ENCODE measurements at regions not wholly inside any gene's neighbourhood (a gene's known extent, or its start where the extent isn't known, plus 50 kb on each side); places are given as distances from the start of the nearest gene placed in this dataset.
A peak's percentile ranks its signal among the peaks of the same experiment; 100 is the strongest.
"Not testable (repeated sequence)": the region's sequence is repeated elsewhere in the genome, so short reads cannot be mapped to it uniquely, and the experiment has no call there.

DNA sequence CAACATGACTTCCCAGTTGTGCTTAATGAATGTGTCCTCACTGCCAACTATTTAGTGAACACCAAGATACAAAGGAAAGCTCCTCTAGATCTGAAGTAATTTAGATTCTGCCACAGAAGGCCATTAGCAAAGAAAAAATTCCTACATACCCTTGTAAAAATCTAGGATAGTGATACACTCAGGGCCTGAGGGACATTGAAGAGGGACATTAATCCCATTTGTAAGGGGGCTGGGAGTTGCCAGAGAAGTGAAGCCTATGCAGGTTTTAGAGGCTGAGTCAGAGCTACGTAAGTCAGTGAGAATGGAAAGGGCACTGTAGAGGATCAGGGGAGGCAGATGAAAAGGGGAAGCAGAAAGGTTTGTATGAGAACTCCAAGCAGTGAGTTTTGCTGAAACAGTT is 286.9 kb upstream of the TARS1 start:
- peak; percentile 51 for DNase-seq

DNA sequence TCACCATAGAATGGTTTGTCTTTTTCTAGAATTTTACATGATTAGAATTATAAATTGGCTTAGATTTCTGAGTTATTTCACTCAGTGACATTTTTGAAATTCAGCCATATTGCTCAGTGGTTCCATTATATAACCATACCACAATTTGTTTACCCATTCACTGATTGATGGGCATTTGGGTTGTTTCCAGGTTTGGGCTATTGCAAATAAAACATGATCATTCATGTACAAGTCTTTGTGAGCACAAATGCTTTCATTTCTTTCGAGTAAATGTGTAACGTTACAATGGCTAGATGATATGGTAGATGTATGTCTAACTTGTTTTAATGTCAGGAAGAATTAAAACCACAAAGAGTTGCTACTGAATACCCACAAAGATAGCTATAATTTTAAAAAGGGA is 279.9 kb upstream of the TARS1 start:
- no peak for DNase-seq

DNA sequence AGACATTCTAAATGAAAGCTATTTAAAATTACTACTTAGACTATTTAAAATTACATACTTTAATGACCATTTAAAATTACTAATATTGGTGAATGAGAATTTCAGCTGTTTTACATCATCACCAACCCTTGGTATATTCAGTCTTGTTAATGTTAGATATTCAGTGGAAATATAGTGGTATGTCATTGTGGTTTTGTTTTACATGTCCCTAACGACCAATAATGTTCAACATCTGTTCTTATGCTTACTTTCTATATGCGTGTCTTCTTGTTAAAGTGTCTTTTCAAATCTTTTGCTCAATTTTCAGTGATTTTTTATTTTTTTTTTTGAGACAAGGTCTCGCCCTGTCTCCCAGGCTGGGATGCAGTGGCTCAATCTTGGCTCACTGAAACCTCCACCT is 279.3 kb upstream of the TARS1 start:
- DNase-seq: no peak

DNA sequence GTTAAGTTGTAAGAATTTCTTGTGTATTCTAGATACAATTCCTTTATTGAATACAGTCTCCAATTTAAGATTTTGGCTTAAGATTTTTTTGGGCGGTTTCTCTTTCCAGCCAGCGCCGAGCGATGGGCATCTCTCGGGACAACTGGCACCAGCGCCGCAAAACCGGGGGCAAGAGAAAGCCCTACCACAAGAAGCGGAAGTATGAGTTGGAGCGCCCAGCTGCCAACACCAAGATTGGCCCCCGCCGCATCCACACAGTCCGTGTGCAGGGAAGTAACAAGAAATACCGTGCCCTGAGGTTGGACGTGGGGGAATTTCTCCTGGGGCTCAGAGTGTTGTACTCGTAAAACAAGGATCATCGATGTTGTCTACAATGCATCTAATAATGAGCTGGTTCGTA is 278.7 kb upstream of the TARS1 start:
- no peak for DNase-seq

DNA sequence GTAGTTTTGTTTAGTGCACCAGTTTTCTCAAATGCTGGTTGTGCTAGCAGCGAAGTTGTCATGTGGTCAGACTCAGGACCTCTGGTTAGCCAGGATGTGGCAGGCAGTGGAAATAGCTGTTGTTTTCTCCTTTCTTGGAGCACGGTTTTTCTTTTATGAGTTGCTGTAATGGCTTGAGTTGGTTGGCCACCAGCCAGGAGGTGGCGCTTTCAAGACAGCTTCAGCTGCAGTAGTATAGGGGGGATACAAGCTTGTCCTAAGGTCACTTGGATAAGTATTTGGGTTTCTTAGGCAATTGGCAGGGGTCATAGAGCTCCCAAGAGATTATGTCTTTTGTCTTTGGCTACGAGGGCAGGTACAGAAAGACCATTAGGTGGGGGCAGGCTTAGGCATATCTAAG is 274.2 kb upstream of the TARS1 start:
- DNase-seq: no peak

DNA sequence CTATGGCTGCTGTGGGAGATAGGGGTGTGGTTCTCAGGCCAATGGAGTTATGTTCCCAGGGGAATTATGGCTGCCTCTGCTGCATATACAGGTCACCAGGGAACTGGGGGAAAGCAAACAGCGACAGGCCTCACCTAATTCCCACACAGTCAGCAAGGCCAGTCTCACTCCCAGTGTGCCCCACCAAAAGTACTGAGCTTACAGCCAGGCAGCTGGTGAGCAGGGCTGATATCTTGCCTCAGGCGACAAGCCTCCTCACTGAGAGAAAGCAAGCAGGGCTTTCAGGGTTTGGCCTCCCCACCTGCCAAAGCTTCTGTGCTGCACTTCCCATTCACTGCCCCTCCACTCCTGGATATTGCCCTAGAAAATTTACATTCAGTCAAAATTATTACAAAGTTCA is 273.8 kb upstream of the TARS1 start:
- no peak for DNase-seq

DNA sequence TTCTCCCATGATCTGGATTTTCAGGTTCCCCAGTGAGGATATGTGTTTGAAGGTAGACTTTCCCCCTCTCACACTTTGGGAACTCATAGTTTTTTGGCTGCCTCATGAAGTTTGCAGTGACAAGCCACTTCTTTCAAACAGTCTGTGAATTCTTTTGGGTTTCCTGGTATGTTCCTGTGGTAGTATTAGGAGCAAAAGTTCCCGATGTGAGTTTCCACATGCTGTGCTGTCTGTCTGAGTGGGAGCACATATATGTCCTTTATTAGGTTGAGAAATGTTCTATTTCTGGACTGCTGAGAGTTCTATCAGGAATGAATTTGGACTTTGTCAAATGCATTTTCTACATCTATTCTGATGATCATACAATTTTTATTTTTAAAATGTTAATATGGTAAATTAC is 273.2 kb upstream of the TARS1 start:
- DNase-seq: no peak

DNA sequence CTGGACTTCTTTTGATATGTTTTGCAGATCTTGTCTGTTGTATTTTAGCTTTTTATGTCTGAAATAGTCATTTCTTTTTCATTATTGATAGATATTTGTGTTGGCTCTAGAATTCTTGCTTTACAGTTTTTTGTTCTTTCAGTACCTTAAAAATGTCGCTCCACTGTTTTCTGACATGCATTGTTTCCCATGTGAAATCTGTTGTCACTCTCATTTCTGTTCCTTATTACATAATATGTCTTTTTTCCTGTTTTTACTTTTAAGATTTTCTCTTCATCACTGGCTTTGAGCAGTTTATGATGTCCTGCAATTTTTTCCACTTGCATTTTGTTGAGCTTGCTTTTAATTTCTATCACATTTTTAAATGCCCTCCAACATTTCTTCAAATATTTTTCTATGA is 270.4 kb upstream of the TARS1 start:
- no peak for DNase-seq

DNA sequence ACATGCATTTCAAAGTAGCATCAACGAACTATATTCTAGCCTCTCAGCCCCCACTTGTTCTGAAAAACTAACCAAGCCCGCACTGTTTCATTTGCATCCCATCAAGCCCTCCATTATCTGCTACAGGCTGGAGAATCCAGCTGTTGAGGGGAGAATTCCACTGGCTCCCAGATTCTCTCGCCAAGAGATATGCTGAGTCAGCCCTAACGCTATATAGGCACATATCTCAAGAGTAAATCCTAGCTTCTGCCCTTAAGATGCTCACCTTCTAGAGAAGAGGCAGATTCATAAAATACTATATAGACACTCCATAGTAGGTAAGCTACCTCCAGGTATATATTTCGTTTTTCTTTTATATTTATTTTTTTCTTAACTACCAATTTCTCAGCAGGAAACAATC is 266.4 kb upstream of the TARS1 start:
- no peak for DNase-seq

DNA sequence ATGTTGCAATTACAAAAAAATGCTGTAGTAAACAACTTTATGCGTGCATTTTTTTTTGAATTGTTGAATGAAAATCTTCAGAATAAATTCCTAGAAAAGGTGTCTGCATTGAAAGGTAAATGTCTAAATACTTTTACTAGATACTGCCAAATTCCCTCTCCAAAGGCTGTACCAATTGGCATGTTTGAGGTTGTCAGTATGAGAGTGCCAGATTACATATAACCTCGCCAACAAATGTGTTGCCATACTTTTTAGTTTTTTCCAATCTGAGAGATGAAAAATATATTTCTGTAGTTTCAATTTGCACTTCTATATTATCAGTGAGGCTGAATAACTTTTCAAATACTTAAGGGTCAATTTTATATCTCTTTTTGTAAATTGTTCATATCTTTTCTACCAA is 261.5 kb upstream of the TARS1 start:
- no peak for DNase-seq

DNA sequence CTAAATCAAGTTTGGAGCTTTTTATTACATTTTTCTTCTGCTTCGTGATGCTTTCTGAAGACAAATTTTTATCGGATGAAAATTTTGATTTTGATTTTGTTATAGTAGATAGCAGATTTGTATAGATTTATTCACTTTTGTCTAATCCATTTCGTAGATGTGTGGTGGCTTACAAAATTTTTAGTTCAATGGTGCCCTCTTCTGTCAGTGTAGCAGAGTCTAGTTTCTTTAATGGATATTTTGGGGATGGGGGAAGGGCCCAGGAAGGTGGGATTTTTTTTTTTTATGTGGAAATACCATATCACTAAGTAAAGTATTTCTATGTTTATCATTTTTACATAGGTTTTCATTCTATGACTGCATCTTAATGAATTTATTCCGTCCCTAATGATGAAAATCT is 259.9 kb upstream of the TARS1 start:
- DNase-seq: no peak

DNA sequence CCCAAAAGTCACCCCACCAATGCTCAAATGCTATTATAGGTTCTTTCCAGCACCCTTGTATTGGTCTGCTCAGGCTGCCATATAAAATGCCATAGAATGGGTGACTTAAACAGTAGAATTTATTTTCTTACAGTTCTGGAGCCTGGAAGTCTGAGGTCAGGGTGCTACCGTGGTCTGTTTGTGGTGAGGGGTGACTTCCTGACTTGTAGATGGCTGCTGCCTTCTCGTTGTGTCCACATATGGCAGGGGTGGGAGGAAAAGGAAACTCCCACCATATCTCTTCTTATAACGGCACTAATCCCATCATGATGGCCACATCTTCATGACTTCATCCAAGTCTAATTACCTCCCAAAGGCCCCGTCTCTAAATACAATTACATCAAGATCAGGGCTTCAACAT is 257.8 kb upstream of the TARS1 start:
- no peak for DNase-seq

DNA sequence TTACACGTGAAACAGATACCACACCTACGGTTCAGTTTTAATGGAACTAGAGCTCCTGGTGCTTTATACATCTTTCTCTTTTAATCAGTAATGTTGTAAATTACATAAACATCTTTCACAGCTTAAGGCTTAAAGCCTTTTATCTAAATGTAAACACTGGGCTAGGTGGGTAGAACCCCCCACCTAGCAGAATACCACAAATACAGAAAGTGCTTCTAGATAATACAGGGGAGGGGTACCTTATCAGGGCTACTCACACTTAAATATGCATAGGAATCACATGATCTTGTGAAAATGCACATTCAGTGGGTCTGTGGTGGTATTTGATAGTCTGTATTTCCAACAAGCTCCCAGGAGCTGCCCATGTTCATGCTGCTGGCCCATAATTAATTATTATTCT is 256.4 kb upstream of the TARS1 start:
- no peak for DNase-seq

DNA sequence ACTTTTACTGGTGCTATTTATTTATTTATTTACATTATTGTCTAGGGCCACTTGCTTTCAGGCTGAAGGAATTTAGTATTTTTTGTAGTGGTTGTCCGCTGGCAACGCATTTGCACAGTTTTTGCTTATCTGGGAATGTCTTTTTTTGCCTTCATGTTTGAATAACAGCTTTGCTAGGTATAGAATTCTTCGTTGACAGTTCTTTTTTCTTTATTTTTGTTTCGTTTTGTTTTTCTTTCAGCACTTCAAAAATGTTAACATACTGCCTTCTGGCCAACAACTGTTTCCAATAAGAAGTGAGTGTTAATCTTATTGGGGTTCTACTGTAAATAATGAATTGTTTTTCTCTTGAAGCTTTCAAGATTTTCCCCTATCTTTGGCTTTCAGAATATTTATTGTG is 252.7 kb upstream of the TARS1 start:
- no peak for DNase-seq

DNA sequence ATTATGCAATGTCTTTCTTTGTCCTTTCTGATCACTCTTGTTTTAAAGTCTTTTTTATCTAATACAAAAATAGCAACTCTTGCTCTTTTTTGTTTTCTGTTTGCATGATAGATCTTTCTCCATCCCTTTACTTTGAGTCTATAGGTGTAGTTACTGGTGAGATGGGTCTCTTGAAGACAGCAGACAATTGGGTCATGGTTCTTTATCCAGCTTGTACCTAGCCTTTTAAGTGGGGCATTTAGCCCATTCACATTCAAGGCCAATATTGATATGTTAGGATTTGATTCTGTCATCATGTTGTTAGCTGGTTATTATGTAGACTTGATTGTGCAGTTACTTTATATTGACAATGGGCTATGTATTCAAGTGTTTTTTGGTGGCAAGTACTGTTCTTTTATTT is 245.9 kb upstream of the TARS1 start:
- DNase-seq: no peak

DNA sequence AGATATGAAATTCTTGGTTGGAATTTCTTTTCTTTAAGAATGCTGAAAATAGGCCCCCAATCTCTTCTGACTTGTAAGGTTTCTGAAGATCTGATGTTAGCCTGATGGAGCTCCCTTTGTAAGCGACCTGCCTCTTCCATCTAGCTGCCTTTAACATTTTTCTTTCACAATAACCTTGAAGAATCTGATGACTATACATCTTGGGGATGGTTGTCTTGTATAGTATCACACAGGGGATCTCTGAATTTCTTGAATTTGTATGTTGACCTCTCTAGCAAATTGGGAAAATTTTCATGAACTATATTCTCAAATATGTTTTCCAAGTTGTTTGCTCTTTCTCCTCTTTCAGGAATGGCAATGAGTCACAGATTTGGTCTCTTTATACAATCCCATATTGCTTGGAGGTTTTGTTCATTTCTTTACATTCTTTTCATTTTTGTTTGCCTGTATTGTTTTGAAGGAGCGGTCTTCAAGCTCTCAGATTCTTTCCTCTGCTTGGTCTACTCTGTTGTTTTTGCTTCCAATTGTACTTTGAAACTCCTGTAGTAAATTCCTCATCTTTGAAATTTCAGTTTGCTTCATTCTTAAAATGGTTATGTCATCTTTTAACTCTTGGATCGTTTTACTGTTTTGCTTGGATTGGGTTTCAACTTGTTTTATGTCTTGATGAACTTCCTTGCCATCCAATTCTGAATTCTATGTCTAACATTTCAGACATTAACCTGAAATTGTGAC is 245.2 kb upstream of the TARS1 start:
- DNase-seq: no peak

DNA sequence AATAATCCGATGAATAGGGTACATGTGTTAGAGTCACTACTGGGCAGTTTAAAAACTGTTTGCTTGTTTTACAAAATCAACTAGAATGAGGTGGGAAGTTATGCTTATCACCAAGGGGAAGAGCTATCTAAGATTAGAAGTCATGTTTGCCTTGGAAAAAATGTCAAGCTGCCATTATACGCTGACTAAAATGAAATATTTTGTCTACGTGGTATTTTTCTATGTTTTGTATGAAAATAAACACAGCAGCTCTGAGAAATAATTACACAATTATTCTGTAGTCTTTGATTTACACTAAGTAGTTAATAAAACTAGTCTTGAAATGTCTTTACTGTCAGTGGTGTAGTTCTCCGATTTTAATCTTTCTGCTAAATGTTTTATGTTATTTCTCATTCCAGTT is 241.9 kb upstream of the TARS1 start:
- no peak for DNase-seq

DNA sequence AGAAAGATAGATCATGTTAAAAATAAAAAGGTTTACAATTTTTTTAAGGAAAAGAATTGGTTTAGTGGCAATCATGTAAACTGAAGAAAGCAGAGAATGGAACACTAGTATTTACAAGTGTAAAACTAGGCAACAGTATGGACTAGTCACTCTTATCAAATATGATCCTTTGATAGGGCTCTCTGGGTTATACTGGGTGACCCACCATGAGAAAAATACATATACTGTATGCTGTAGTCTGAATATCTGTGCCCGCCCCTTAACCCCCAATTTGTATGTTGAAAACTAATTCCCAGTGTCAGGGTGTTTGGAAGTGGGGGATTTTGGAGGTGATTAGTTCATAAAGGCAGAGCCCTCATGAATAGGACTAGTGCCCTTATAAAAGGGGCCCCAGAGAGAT is 236.8 kb upstream of the TARS1 start:
- DNase-seq: no peak

DNA sequence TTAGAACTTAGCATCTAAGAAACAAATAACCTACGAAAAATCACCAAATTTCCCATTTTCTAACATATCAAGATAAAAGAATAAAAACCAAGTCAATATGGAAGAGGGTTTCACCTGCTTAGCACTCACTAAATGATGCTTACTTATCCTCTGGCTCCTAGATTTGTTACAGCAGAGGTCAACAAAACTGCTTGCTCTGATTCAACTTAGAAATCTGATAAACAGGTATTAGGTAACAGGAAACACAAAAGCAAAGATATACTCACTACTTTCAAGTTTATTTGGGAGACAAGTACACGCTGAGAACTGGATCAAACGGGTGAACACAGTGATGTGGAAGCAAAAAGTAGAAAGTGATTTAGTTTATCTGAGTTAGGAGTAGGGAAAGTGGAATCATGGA is 235.7 kb upstream of the TARS1 start:
- DNase-seq: no peak

DNA sequence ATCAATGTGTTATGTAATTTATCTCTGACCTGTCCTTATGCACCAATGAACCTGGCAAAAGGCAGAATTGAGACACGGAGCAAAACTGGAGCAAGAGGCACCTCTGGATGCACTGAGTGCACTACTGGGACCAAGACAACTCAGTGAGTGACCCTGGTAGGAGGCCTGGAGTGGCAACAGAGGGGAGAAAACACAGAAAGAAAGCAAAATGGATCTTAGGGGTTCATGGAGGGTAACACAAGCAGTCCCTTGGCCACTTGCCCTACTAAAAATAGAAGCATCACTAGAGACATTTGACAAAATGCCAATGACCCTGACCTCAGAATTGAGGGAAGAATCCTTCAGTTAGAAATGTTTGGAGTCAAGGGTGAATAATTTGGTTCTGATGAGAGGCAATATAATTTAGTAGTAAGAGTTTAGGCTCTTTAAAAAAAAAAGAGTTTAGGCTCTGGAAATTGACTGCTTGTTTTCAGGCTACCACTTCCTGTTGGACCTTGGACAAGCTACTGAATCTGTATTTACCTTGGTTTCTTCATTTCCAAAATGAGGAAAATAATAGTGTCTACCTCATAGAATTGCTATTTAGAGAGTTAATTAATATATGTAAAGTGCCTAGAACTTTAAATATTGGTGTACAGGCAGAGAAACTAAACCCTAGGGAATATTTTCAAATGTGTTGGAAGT is 234.9 kb upstream of the TARS1 start:
- DNase-seq: no peak

DNA sequence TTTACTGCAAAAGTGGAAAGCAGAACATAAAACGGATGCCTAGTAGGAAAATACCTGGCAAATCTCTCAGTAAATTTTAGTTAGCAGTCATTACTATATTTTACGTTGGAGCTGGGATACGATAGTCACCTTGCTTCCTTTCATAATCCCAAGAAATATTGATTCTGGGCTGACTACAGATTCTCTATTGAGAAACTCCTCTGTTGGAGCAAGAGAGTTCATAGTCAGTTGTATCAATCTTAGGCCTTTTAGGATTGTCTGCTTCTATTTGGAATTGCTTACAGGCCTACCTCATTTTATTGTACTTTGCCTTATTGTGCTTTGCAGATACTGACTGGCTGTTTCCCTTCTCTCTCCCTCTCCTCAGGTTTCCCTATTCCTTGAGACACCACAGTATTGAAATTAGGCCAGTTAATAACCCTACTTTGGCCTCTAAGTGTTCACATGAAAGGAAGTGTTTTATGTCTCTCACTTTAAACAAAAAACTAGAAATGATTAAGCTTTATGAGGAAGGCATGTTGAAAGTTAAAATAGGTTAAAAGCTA is 233.7 kb upstream of the TARS1 start:
- DNase-seq: no peak

DNA sequence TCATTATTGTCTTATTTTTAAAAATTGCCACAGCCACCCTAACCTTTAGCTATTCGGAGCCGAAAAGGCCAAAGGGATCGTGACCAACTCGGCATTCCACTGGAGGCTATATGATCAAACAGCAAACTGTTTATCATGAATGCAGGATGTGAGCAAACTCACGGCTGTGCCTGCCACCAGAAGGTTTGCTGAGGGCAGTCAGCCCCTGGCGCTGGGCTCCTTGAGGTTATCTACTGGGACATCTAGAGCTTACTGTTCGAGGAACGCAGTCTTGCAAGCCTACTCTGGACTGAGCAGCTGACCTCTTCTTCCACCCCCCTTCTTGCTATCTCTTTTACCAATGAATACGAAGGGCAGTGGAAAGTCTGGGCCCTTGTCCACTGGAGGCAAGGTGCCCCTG is 231.5 kb upstream of the TARS1 start:
- DNase-seq: no peak

DNA sequence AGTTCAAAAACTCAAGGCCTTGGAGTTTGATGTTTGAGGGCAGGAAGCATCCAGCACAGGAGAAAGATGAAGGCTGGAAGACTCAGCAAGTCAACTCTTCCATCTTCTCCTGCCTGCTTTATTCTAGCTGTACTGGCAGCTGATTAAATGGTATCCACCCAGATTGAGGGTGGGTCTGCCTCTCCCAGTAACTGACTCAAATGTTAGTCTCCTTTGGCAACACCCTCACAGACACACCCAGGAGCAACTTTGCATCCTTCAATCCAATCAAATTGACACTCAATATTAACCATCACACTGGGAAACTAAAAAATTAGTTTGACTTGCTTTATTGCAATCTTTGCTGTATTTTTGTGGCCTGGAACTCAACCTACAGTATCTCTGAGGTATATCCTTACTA is 230.5 kb upstream of the TARS1 start:
- not testable (repeated sequence) for DNase-seq

DNA sequence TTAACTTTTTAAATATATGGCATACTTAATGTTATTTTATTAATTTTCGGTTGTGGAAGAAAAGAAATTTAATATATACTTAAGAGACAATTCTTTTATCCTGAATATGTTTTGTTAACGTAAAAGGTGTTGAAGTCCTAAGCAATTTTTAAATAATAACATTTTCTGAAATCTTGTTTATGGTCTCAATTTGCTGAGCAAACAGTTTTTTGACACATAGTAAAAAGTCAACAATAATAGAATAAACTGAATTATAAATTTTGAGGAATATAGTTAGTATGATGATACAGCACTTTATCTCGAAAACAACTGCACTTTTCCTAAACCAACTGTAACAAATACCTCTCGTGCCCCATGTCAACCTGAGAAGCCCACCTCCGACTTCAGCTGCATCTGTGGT is 229.8 kb upstream of the TARS1 start:
- DNase-seq: no peak

DNA sequence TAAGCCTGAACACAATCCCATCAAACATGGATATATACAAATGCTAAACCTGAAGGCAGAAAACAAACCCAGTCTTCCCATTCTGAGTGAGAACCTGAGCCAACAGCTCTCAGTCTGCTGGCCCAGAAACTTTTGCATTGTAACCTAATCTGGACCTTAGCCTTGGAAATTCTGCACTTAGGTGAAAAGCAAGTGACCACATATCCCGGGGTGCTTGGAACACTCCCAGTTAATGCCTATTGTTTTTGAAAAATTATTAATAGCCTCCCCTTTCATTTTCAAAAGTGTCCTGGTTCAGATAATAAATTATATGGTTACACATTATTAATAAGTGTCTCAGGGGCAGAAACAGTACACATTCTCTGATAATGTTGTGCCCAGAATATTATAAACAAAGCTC is 228.3 kb upstream of the TARS1 start:
- no peak for DNase-seq
